Activated T-cell treated with anti-CD3 and anti-CD28 coated beads for 24 hours (primary cell): ENCODE measurements at regions not wholly inside any gene's neighbourhood (a gene's known extent, or its start where the extent isn't known, plus 50 kb on each side); places are given as distances from the start of the nearest gene placed in this dataset.

ENCODE experiments used
- DNase-seq: peaks from one replicate; pipeline ENCODE4 v3.0.0-alpha.2; 2020; ENCODE audit warnings: low read depth

DNA sequence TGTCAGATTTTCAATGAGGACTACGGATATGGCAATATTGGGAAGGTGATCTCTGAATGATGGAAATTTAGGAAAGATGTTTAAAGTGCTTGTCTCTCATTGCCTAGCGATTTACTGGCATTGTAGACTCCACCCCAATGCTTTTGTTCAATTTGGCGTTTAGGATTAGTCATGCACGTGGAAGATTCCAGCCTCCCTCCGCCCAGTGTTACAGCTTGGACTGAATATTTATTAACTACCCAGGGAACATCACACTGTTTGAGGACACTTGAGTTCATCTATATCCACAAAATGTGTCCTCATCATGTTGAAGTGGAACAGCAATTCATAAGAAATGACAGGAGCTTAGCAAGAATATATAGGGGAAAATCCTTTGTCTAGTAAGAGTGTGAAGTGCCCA lies 738.8 kb upstream of the RBFOX1 start:
- no peak for DNase-seq

DNA sequence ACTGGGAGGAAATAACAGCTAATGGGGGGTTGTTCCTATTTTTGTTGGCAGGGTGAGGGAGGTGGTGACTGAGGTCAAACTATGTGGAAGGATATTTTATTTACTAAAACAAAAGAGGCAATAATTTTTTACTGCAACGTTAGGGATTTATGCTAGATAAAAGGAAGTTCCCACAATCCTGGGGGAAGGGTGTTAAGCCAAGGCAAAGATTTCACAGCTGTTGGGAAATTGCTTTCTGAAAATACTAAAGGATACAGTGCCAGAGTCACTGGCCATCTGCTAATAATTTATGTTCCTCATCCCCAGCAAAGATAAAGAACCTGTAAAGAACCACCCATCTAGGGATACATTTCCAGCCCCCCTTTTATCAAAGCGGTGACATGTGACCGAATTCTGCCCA lies 756.0 kb upstream of the RBFOX1 start:
- no peak for DNase-seq

DNA sequence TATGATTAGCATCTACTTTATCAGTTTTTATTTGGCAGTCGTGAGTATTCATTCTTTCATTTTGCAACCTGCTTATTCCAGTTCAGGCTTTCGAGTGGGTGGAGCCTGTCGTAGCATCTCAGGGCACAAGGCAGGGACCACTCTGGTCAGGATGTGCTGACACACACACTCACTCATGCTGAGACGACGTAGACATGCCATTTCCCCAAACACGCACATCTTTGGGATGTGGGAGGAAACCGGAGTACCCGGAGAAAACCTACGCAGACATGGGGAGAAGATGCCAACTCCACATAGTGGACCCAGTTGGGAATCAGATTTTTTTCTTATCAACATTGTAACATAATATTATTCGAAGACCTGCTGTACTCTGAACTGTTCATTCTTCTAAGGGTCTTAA lies 756.5 kb upstream of the RBFOX1 start:
- DNase-seq: no peak

DNA sequence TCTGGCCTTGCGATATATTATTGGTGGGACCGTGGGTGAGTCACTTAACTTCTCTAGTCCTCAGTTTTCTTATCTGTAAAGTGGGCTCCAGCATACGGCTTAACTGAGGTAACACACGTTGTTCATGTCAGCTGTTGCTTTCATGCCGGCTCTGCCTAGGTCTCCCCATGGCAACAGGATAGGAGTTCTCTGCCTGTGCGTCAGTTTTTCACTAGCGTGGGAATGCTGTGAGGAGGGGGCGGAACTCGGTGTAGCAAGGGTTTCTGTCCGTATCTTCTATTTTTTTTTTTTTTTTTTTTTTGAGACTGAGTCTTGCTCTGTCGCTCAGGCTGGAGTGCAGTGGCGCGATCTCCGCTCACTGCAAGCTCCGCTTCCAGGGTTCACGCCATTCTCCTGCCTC lies 758.5 kb upstream of the RBFOX1 start:
- DNase-seq: no peak

DNA sequence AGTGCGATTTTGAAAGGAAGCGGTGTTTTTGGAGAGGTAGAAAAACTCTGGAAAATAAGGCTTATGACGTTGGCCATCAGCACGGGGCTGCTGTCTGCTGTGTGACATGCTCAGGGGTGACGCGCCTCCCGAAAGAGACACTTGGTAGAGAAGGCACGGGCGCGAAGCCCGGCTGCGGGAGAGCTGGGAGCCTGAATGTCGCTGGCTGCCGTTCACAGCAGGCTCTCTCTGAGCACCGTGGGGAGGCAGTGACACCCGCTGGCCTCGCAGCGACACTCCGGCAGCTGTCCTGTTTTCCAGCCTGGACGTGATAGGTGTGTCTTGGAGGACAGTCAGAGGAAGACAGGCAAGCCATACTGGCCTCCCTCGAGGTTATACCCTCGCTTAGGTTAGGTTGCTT lies 759.1 kb upstream of the RBFOX1 start:
- DNase-seq: no peak

DNA sequence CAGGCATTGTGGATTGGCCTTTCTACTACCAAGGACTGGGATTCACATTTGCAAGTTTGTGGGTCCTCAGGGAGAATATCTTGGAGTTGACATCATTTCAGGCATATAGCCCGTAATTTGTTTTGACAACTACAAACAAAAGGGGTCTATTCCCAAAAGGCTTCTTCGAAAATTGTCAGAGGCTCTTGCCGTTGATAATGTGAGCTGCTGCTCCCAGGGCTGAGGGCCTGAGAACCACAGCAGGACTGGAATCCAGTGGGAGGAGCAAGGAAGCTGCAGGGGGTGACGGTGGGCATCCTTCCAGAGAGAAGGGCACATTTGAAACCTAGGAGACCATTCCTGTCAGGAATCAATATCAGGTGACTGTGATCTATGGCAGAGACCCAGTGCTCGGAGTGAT lies 761.6 kb upstream of the RBFOX1 start:
- DNase-seq: no peak

DNA sequence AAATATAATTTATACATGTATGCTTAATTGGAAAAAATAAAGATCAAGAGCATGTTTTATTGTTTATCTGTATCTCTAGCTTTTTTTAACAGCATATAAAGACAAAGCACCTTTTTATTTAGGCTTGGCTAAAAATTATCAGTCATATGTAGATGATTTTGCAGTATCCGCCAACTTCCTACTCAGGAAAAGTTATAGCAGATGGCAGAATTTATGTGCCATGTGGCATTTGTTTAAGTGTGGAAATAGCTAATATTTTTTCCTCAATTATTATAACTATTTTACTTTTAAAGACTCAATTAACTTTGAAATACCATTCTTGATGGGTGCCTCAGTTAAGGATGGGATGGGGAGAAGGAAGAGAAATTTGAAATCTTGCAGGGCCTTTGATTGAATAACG lies 762.1 kb upstream of the RBFOX1 start:
- DNase-seq: no peak

DNA sequence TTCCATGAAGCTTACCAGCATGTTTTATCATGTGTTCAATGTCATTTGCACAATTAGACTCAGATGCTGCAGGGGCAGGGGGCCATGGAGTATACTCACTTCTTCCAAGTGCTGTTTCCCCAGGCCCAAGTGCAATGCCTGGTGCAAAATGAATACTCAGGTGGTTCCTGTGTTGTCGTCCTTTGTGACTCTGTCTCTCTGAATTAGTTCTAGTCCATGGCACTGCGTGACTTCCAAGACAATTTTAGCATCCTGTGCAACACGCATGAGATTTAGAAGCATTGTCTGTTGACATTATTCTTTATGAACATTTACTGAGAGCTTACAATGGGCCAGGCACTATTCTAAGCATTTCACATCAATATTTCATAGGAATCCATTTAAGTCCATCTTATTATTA lies 769.7 kb upstream of the RBFOX1 start:
- DNase-seq: no peak

DNA sequence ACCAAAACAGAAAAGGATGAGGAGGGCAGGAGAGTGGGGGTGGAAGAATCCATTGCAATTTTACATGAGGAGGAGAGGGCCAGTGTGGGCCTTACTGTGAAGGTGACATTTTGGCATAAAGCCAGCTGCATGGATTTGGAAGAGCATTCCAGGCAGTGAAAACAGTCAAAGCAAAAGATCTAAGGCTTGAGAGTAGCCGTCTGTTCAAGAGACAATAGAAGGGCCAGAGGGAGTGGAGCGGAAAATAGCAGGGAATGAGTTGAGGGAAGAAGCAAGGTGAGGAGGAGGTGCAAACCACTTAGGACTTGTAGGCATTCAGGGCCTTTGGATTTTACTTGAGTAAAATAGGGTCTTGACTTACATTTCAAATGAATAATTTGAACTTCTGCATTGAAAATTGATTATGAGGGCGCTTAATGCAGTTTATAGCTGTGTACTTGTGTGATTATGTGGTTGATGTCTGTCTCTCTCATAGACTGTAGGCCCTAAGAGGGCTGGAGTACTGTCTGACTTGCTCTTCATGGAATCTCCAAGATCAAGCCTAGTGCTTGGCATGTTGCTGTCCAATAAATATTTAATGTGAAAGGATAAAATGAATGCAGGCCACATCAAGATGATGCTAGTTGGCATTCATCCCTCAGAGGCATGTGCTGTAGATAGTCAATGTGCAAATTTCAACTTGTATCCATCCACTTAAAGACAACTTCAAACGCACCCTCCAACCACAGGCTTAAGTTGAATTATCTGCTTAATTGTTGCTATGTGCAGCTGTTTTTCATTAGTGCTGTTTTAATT lies 772.1 kb upstream of the RBFOX1 start:
- no peak for DNase-seq

DNA sequence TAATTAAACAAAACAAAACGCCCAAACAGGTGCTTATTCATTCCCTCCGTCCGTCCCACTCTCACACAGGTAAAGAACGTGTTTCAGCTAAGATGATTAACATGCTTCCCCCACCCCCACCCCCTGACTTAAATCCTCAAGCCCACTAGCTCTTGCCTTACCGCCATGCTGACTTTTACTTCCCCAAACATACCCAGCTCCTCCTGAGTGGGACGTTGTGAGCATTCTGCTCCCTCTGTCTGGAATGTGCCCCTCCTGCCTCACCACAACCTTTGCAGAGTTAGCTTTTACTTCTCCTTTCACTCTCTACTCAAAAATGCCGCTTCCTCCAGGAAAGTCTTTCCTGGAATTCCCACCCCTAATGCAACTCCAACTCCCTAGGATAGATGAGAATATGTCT lies 774.0 kb upstream of the RBFOX1 start:
- no peak for DNase-seq

DNA sequence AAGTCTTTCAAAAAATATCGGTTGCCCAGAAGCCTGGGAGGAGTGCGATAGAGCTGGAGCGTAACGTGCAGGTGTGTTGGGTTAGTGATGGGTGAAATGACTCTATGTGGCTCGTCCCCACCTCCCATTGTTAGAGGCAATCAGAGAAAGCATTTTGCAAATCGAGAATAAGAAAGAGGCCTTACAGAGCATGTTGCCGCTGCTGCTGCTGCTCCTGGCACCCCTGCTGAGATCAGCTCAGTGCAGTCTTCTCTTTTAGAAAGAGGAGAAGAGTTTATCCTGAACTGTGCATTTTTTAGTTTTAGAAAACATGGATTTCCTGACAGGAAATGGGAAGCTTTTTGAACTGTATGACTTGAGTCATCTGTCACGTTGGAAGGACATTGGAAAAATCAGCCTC lies 774.5 kb upstream of the RBFOX1 start:
- DNase-seq: no peak

DNA sequence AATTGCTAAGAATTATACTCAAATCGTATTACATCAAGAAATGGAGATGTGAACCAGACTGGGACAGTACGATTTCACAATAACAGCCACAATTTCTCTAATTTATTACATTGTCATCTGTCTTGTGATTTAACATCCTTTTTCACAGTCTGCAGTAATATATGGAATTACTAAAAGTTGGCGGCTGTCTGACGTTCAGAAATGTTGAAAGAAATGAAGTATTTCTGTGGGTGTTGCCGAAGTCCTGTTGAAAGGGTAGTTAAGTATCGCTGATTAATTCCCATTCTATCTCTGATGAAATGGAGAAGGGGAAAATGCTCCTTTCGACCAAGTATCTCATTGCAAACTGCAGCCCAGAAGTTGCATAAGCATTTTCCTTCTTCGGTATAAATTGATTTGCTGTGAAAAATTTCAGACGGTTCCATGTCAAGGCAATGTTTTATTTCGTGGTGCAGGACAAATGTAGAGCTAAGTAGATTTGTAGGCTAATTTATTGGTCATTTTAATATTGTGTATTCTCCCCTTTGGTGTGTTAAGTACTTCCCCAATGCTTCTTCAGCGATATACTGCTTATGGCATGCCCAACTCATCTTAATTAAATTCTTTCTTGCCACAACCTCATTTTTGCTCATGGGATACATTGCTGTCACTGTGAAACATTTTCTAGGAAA lies 775.2 kb upstream of the RBFOX1 start:
- no peak for DNase-seq

DNA sequence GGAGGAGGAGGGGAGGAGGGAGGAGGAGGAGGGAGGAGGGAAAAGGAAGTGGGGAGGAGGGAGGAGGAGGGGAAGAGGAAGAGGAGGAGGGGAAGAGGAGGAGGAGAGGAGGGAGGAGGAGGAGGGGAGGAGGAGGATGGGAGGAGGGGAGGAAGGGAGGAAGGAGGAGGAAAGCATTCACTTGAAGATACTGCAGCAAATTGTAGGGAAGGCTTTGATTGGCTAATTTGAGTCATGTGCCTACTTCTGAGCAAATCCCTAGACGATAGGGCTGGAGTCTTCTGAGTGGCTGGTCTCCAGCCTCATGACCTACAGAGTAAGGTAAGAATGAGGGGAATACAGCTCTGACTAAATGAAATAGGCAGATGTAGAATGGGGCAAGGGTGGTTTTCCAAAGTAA lies 783.2 kb upstream of the RBFOX1 start:
- no peak for DNase-seq

DNA sequence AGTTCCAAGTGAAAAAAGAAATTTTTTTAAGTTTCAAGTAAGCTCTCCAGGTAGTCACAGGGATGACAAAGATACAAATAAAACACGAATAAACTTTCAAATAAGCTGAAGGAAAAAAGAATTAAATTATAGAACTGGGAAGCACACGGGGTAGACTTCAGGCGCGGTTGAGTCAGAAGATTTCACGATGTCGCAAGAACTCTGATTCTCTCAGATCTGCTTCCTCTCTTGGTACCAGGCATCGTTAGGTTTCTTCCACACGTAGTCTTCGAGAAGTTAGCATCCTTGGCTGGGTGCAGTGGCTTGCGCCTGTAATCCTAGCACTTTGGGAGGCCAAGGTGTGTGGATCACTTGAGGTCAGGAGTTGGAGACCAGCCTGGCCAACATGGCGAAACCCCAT lies 784.1 kb upstream of the RBFOX1 start:
- no peak for DNase-seq

DNA sequence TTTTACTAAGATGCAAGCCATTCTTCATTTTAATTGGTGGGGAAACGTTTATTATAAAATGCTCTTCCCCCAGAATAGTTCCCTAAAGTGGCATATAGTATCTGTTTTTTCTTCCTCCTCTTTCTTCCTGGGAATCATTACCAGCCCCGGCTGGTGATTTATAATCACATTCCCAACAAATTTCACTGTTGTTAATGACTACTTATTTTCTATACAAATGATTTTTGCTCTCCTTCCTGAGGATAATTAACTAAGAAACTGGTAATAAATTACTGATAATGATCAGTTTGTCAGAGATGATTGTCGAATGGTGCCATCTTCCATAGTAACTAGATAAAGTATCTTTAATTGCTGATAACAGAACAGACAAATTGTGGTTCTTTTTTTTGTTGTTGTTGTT lies 785.5 kb upstream of the RBFOX1 start:
- no peak for DNase-seq

DNA sequence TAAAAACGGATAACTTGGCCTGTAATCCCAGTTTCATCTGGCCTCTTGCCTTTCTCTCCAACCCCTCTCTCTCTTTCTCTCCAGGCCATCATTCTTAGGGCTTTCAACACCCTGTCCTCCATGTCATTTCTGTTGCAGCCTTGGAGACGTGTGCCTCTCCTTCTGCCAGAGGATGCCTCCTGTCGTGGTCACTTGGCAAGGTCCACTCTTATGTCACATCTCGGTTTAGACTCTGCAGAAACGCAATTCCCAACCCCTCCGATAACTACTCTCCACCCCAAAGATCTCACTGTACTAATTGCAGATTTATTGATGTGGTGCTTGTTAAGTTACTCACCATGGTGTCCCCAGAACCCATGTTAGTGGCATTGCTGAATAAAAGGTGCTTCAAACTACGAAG lies 787.3 kb upstream of the RBFOX1 start:
- no peak for DNase-seq

DNA sequence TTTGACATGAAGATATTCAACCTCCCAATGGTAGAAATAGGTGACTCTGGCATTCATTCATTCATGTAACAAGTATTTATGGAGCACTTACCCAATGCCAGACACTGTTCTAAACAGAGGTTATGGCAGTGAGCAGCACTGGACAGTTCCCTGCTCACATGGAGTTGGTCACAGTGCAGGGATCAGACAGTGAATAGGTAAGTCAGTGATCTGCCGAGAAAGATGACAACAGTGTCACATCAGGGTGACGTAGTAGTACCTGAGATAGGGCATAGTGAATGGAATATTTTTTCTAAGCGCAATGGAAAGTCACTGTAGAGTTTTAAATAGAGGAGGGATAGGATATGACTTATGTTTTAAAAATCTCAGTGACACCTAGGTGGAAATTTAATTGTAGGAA lies 791.4 kb upstream of the RBFOX1 start:
- DNase-seq: no peak

DNA sequence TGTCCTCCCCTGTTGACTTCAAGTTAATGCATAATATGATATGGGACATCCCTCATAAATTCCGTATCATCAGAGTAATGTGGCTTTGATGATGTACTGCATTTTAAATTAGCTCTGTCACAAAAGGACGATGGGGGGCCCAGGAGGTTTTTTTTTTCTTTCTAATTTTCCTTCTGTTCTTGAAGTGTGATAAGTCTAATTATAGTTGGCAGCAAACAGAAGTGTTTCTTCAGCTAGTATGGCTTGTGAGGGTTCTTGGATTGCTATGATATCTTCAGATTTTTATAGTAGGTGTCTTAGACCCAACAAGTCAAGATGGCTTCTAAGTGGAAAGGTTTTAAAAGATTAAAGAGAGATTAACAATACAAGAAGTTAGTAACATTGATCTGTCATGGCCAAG lies 796.2 kb upstream of the RBFOX1 start:
- no peak for DNase-seq

DNA sequence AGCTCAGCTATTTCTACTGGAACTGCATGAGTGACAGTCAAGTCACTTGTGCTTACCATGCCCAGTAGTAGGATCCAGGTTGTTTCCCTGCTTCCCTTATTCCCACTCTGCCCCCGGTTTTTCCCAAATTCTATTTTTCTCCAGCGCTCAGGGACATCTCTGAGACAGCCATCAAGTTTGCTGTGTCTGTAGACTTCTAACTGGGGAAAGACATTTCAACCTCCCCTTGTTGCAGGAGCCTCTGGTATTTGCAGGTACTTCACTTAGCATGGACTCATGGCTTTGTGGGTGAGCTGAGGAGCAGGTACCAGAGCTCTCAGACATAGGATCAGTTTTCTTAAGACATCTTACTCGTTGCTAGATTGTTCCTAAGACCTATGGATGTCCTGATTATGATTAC lies 801.6 kb upstream of the RBFOX1 start:
- no peak for DNase-seq

DNA sequence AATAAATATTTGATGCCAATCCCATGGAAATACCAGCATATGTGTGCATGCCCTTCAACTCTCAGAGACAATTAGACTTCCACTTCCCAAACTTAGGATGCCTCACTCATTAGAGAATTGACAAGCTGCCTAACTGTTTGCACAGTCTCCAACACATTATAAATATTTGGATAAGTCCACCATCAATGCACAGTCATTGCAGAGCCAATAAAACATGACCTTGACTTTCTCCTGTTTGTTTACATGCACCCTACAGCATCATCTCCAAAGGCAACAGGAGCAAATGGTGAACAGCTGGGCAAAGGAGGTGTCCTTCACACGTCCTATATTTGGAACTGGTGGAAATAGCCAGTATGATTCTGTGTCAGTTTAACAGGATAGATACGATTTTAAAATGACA lies 804.4 kb upstream of the RBFOX1 start:
- DNase-seq: no peak

DNA sequence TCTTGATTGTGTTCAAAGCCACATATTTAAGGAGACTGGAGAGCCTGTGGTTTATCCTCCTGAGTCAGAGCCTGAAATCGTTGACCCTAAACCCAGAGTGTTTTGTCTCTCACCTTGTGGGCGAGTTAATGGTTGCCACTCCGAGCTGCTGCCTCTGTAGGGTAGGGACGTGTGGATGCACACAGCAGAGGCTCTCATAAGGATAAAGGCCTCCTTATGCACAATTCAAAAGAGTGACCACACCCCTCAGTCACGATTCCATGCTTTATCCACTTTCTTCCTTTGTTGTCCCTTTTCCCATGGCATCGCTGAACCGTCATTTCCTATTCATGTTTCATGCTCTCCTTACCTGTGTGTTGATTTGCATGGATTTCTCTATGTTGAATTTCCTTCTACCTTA lies 805.0 kb upstream of the RBFOX1 start:
- DNase-seq: no peak

DNA sequence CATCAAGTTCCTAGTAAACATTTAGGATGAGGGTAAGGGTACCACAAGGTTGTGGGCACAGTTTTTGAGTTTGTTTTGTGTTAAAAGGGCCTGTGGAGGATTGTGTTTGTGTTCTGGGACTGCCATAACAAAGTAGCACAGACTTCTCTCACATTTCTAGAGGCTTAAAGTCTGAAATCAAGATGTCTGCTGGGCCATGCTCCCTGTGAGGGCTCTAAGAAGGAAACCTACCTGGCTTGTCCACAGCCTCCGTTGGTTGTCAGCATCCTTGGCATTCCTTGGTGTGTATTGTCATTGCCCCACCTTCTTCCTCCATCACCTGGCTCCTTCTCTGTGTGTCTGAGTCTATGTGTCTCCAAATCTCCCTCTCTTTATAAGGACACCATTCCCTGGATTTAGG lies 808.1 kb upstream of the RBFOX1 start:
- no peak for DNase-seq

DNA sequence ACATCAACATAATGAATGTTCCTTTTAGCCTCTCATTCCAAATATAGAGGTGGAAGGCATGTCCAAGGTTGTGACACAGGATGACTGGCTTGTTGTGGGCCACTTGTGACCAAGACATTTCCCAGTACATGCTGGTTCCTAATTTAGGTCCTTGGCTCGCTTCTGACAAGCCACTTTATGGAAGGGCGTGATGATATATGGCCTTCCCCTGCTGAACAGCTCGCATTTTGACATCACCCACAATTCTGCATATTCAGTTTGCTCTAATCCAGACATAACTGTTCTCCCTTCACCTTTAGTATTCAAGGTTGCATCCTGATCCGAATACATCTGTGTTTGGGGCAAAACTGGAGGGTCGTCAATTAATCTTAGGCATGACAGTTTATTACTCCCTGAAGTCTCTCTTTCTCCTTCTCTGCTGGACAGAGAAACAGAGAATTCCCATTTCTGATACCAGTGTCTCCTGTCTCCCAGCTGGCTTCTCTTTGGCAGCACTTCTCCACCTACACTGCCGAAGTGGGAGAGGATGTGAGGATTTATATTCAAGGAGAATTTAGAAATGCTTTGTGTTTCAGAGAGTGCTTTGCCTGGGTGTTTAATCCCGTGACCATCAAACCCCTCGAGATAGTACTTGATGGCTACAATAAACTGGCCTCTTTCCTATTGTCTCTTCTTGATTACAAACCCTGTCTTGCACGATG lies 815.5 kb upstream of the RBFOX1 start:
- DNase-seq: no peak

DNA sequence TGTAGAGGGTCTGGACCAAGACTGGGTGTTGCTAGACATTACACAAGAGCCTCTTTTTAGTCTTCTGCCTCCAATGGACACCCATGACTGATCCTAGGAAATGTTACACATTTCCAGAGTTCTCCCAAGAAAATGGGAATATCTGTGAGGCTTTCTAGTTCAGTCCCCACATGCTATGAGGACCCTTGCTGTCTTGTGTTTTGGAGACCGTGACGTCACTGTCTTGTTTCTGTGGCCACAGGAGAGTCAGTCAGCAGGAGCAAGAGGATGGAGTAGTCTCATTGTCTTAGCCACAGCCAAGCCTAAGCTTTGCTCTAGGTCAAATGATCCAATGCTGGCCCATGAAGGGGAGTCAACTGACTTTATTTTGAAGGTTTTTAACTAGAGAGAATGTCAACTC lies 820.1 kb upstream of the RBFOX1 start:
- DNase-seq: no peak
